Peyer's patch (tissue), 4 donors: ENCODE measurements at regions not wholly inside any gene's neighbourhood (a gene's known extent, or its start where the extent isn't known, plus 50 kb on each side); places are given as distances from the start of the nearest gene placed in this dataset.
A peak's percentile ranks its signal among the peaks of the same experiment; 100 is the strongest.

Source experiments
- DNase-seq, 3 donors: peaks; one replicate each; pipeline ENCODE4 v3.0.0-alpha.2; 2017 to 2019
- H3K27ac ChIP-seq, 4 donors: fragments of 200-600 bp; sonication (generic); one replicate each; pipeline ENCODE4 v1.5.1; 2016 to 2019
- H3K27me3 ChIP-seq, 2 donors: fragments of 200-600 bp; sonication (generic); one replicate each; pipeline ENCODE4 v1.5.1; 2019
- H3K36me3 ChIP-seq, 3 donors: fragments of 200-600 bp; sonication (generic); one replicate each; pipeline ENCODE4 v1.5.1; 2016 to 2019
- H3K4me1 ChIP-seq, 4 donors: fragments of 200-600 bp; sonication (generic); one replicate each; pipeline ENCODE4 v1.5.1; 2016 to 2019
- H3K4me3 ChIP-seq, 4 donors: fragments of 200-600 bp; sonication (generic); 1 replicate in 3 of 4; 2 replicates in 1 of 4; pipeline ENCODE4 v1.5.1; 2016 to 2019; ENCODE audit warnings: mild to moderate bottlenecking in 1 of 4
- H3K9me3 ChIP-seq, 4 donors: fragments of 200-600 bp; sonication (generic); one replicate each; pipeline ENCODE4 v1.5.1; 2016 to 2019; ENCODE audit warnings: mild to moderate bottlenecking in 1 of 4
- CTCF ChIP-seq, 6 experiments: fragments of 450-650 bp in 4 of 6; fragments of 200-600 bp in 2 of 6; sonication (generic) in 1 of 6; IDR thresholded peaks; one replicate each; pipeline ENCODE4 v1.5.1; 2017 to 2019; ENCODE audit warnings: antibody characterized with exemption in 6 of 6, mild to moderate bottlenecking in 3 of 6, moderate library complexity in 1 of 6
- POLR2A ChIP-seq, 2 donors: fragments of 450-650 bp; IDR thresholded peaks; one replicate each; pipeline ENCODE4 v1.5.1; 2017; ENCODE audit warnings: antibody characterized with exemption in 2 of 2, mild to moderate bottlenecking in 2 of 2, moderate library complexity in 2 of 2

- H3K36me3 ChIP-seq: no peaks in the 10 kb centered on the region
- DNase-seq: no peak
- H3K9me3 ChIP-seq: no peaks in the 10 kb centered on the region
- no peak for TF ChIP-seq CTCF (IDR thresholded peaks at IDR 0.05)
- TF ChIP-seq POLR2A (IDR thresholded peaks at IDR 0.05): no peak
- no peak overlapping the region for H3K27ac ChIP-seq
- H3K4me3 ChIP-seq: no peak overlapping the region
- H3K4me1 ChIP-seq: no peaks in the 10 kb centered on the region
- no peaks in the 10 kb centered on the region for H3K27me3 ChIP-seq
Measured at GRCh38 chr9:81526587-81526986, 162.8 kb downstream of the TLE1 start.

GRCh38 chr9:81522716-81523551 is 166.4 kb downstream of the TLE1 start:
- Histone ChIP-seq H3K36me3 (no peaks in the 10 kb centered on the region), H3K4me1 (no peaks in the 10 kb centered on the region), H3K4me3 (peak overlapping the region in 1 of 4 donors; percentile 22), H3K27me3 (no peaks in the 10 kb centered on the region), H3K27ac (no peak overlapping the region), H3K9me3 (no peaks in the 10 kb centered on the region)
- DNase-seq: no peak
- TF ChIP-seq POLR2A (IDR thresholded peaks at IDR 0.05): no peak
- TF ChIP-seq CTCF (IDR thresholded peaks at IDR 0.05): peak; percentile 16 to 75 (median 66)

GRCh38 chr9:81521892-81522291 is 167.5 kb downstream of the TLE1 start:
- H3K27ac ChIP-seq: no peak overlapping the region
- no peak overlapping the region for H3K4me3 ChIP-seq
- H3K9me3 ChIP-seq: no peaks in the 10 kb centered on the region
- no peaks in the 10 kb centered on the region for H3K36me3 ChIP-seq
- no peak for DNase-seq
- H3K27me3 ChIP-seq: no peaks in the 10 kb centered on the region
- TF ChIP-seq POLR2A (IDR thresholded peaks at IDR 0.05) (no peak), CTCF (IDR thresholded peaks at IDR 0.05) (no peak)
- no peaks in the 10 kb centered on the region for H3K4me1 ChIP-seq

GRCh38 chr9:81519816-81520495 is 169.4 kb downstream of the TLE1 start:
- no peaks in the 10 kb centered on the region for H3K36me3 ChIP-seq
- no peak for TF ChIP-seq CTCF (IDR thresholded peaks at IDR 0.05)
- no peak for TF ChIP-seq POLR2A (IDR thresholded peaks at IDR 0.05)
- no peak for DNase-seq
- no peak overlapping the region for H3K27ac ChIP-seq
- no peaks in the 10 kb centered on the region for H3K9me3 ChIP-seq
- no peaks in the 10 kb centered on the region for H3K27me3 ChIP-seq
- H3K4me3 ChIP-seq: no peak overlapping the region
- H3K4me1 ChIP-seq: no peaks in the 10 kb centered on the region

GRCh38 chr9:81517954-81518353 is 171.4 kb downstream of the TLE1 start:
- H3K4me1 ChIP-seq: no peaks in the 10 kb centered on the region
- TF ChIP-seq CTCF (IDR thresholded peaks at IDR 0.05): no peak
- TF ChIP-seq POLR2A (IDR thresholded peaks at IDR 0.05): no peak

More at GRCh38 chr9:81517954-81518353, 171.4 kb downstream of the TLE1 start:
- no peaks in the 10 kb centered on the region for H3K9me3 ChIP-seq
- H3K36me3 ChIP-seq: no peaks in the 10 kb centered on the region
- H3K4me3 ChIP-seq: no peak overlapping the region
- H3K27me3 ChIP-seq: no peaks in the 10 kb centered on the region
- H3K27ac ChIP-seq: no peak overlapping the region
- no peak for DNase-seq
